ENCODE measurements at regions not wholly inside any gene's neighbourhood (a gene's known extent, or its start where the extent isn't known, plus 50 kb on each side); places are given as distances from the start of the nearest gene placed in this dataset.

DNA sequence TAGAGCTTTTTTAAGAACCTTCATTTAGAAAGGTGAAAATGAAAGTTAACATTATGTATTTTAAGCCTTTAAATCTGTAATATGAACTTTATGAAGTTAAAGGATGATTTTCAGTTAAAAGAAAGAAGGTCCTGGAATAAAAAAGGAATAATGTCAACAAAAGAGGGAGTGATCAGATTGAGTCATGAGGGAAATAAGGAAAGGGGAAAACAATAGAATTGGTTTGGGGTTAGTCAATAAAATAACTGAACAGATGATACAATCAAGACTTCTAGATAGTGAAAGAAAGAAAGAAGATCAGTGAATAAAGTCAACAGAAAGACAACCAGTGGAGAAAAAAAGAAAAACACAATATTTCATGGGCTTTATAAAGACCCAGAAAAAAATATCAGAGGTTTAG, 291.6 kb upstream of the ARSJ start:
- no peaks in the 10 kb centered on the region for H3K79me2 ChIP-seq (ENCODE audit: low read depth)
- TF ChIP-seq EZH2 (IDR thresholded peaks at IDR 0.05; ENCODE audit: low read depth): no peak
- TF ChIP-seq, protein P1, sequence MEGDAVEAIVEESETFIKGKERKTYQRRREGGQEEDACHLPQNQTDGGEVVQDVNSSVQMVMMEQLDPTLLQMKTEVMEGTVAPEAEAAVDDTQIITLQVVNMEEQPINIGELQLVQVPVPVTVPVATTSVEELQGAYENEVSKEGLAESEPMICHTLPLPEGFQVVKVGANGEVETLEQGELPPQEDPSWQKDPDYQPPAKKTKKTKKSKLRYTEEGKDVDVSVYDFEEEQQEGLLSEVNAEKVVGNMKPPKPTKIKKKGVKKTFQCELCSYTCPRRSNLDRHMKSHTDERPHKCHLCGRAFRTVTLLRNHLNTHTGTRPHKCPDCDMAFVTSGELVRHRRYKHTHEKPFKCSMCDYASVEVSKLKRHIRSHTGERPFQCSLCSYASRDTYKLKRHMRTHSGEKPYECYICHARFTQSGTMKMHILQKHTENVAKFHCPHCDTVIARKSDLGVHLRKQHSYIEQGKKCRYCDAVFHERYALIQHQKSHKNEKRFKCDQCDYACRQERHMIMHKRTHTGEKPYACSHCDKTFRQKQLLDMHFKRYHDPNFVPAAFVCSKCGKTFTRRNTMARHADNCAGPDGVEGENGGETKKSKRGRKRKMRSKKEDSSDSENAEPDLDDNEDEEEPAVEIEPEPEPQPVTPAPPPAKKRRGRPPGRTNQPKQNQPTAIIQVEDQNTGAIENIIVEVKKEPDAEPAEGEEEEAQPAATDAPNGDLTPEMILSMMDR (conservative IDR thresholded peaks at IDR 0.05): no peak
- no peak for DNase-seq
- no peak overlapping the region for H3K4me3 ChIP-seq
- no TSS peak for BruUV-seq (replicated peaks)
- H3K4me2 ChIP-seq: no peak overlapping the region
- H4K20me1 ChIP-seq (ENCODE audit: insufficient read depth): no peaks in the 10 kb centered on the region
- no peaks in the 10 kb centered on the region for H3K9me3 ChIP-seq (ENCODE audit: insufficient read depth, low read depth)
- ChIA-PET CTCF (no interaction called here), POLR2A (ENCODE audit: unreplicated experiment) (no interaction called here)
- intact Hi-C loops (cut with micrococcal nuclease; ENCODE audit: unreplicated experiment): no loop called here
- no peaks in the 10 kb centered on the region for H3F3A ChIP-seq (ENCODE audit: insufficient read depth, low read depth)
- H2AFZ ChIP-seq: no peak overlapping the region
- H3K36me3 ChIP-seq (ENCODE audit: low read depth): no peaks in the 10 kb centered on the region
- H3K9me2 ChIP-seq (ENCODE audit: insufficient read depth): no peaks in the 10 kb centered on the region
- no peaks in the 10 kb centered on the region for H3K27me3 ChIP-seq (ENCODE audit: insufficient read depth, low read depth)
- H3K27ac ChIP-seq: no peak overlapping the region
- H3K4me1 ChIP-seq (replicated peaks; ENCODE audit: insufficient read depth): no peaks in the 10 kb centered on the region

DNA sequence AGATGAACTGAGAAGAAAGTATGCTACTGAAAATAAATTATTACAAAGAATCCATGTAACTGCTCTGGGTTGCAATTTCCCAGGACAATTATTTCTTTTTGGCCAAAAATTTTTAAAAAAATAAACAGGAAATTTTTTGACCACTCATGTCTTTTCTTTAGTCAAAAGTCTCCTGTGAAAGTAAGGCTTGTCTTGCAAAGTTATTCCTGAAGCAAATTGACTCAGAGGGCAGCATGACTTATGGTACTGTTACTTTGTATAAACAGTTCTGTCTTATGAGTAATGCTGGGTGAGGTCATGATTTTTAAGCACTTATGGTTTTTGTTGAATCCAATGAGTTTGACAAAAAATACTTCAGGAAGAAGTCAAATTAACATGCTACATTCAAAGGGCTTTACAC, 292.8 kb upstream of the ARSJ start:
- Histone ChIP-seq H3K9me2 (ENCODE audit: insufficient read depth) (no peaks in the 10 kb centered on the region), H3K4me1 (replicated peaks; ENCODE audit: insufficient read depth) (no peaks in the 10 kb centered on the region), H3K27me3 (ENCODE audit: insufficient read depth, low read depth) (no peaks in the 10 kb centered on the region), H3K4me2 (no peak overlapping the region), H3K27ac (no peak overlapping the region), H3K9me3 (ENCODE audit: insufficient read depth, low read depth) (no peaks in the 10 kb centered on the region), H2AFZ (no peak overlapping the region), H3K79me2 (ENCODE audit: low read depth) (no peaks in the 10 kb centered on the region), H3F3A (ENCODE audit: insufficient read depth, low read depth) (no peaks in the 10 kb centered on the region), H3K4me3 (no peak overlapping the region), H4K20me1 (ENCODE audit: insufficient read depth) (no peaks in the 10 kb centered on the region), H3K36me3 (ENCODE audit: low read depth) (no peaks in the 10 kb centered on the region)
- intact Hi-C loops (cut with micrococcal nuclease; ENCODE audit: unreplicated experiment): no loop called here
- no peak for TF ChIP-seq EZH2 (IDR thresholded peaks at IDR 0.05; ENCODE audit: low read depth)
- TF ChIP-seq, protein P1 (conservative IDR thresholded peaks at IDR 0.05): no peak
- CTCF ChIA-PET: no interaction called here
- DNase-seq: no peak
- BruUV-seq (replicated peaks): no TSS peak
- POLR2A ChIA-PET (ENCODE audit: unreplicated experiment): no interaction called here

DNA sequence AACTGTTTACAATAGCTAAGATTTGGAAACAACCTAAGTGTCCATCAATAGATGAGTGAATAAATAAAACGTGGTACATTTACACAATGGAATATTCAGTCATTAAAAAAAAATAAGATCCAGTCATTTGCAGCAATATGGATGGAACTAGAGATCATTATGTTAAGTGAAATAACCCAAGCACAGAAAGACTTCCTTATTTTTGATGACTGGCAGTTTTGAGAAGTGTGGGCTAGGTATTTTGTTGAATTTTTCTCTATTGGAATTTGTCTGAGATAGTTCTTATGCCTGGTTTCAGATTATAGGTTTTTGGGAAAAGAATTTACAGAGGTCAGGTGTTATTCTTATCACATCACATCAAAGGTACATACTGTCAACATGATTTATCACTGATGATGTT, 293.8 kb upstream of the ARSJ start:
- H3K9me3 ChIP-seq (ENCODE audit: insufficient read depth, low read depth): no peaks in the 10 kb centered on the region
- H3F3A ChIP-seq (ENCODE audit: insufficient read depth, low read depth): no peaks in the 10 kb centered on the region
- H3K27me3 ChIP-seq (ENCODE audit: insufficient read depth, low read depth): no peaks in the 10 kb centered on the region
- intact Hi-C loops (cut with micrococcal nuclease; ENCODE audit: unreplicated experiment): no loop called here
- no peak for DNase-seq
- no peaks in the 10 kb centered on the region for H3K79me2 ChIP-seq (ENCODE audit: low read depth)
- no peak overlapping the region for H3K27ac ChIP-seq
- ChIA-PET POLR2A (ENCODE audit: unreplicated experiment) (no interaction called here), CTCF (no interaction called here)
- no peaks in the 10 kb centered on the region for H3K9me2 ChIP-seq (ENCODE audit: insufficient read depth)
- no peak overlapping the region for H3K4me3 ChIP-seq
- H4K20me1 ChIP-seq (ENCODE audit: insufficient read depth): no peaks in the 10 kb centered on the region
- no TSS peak for BruUV-seq (replicated peaks)
- no peak overlapping the region for H2AFZ ChIP-seq
- no peak overlapping the region for H3K4me2 ChIP-seq
- TF ChIP-seq EZH2 (IDR thresholded peaks at IDR 0.05; ENCODE audit: low read depth): no peak
- TF ChIP-seq, protein P1 (conservative IDR thresholded peaks at IDR 0.05): no peak
- no peaks in the 10 kb centered on the region for H3K36me3 ChIP-seq (ENCODE audit: low read depth)
- H3K4me1 ChIP-seq (replicated peaks; ENCODE audit: insufficient read depth): no peaks in the 10 kb centered on the region

Data from PC-9 (cell line).